Right atrium auricular region (tissue), 2 donors: ENCODE measurements at regions not wholly inside any gene's neighbourhood (a gene's known extent, or its start where the extent isn't known, plus 50 kb on each side); places are given as distances from the start of the nearest gene placed in this dataset.

Experiments used
- DNase-seq: peaks from one replicate; pipeline ENCODE4 v3.0.0-alpha.2; 2019; ENCODE audit warnings: low spot score
- H3K27ac ChIP-seq, 2 donors: fragments of 200-600 bp; sonication (generic); 1 replicate in 1 of 2; 2 replicates in 1 of 2; pipeline ENCODE4 v1.5.1; 2016 to 2019
- H3K27me3 ChIP-seq, 2 donors: fragments of 200-600 bp; sonication (generic); one replicate each; pipeline versions ENCODE4 v1.5.1 to v1.6.0; 2017 to 2019
- H3K36me3 ChIP-seq: fragments of 200-600 bp; sonication (generic); one replicate; pipeline ENCODE4 v1.5.1; 2016
- H3K4me1 ChIP-seq, 2 donors: fragments of 200-600 bp; sonication (generic); one replicate each; pipeline versions ENCODE4 v1.5.1 to v1.6.0; 2017 to 2019
- H3K4me3 ChIP-seq, 2 donors: fragments of 200-600 bp; sonication (generic); 1 replicate in 1 of 2; 2 replicates in 1 of 2; pipeline ENCODE4 v1.5.1; 2017 to 2019; ENCODE audit warnings: mild to moderate bottlenecking in 1 of 2, moderate library complexity in 1 of 2
- H3K9me3 ChIP-seq, 2 donors: fragments of 200-600 bp; sonication (generic); one replicate each; pipeline ENCODE4 v1.5.1; 2019
- CTCF ChIP-seq, 2 donors: fragments of 200-600 bp; sonication (generic); IDR thresholded peaks; one replicate each; pipeline ENCODE4 v1.5.1; 2019; ENCODE audit warnings: antibody characterized with exemption in 2 of 2

- no peaks in the 10 kb centered on the region for H3K27me3 ChIP-seq
- no peak for DNase-seq
- no peaks in the 10 kb centered on the region for H3K9me3 ChIP-seq
- no peaks in the 10 kb centered on the region for H3K4me1 ChIP-seq
- no peaks in the 10 kb centered on the region for H3K36me3 ChIP-seq
- H3K27ac ChIP-seq: no peak overlapping the region
- H3K4me3 ChIP-seq: no peak overlapping the region
- no peak for TF ChIP-seq CTCF (IDR thresholded peaks at IDR 0.05)
These were observed 374.4 kb upstream of the CCNH start for GRCh38 chr5:87787086-87787485.

- DNase-seq: no peak
- Histone ChIP-seq H3K27me3 (no peaks in the 10 kb centered on the region), H3K4me1 (no peaks in the 10 kb centered on the region), H3K36me3 (no peaks in the 10 kb centered on the region), H3K4me3 (no peak overlapping the region), H3K27ac (no peak overlapping the region), H3K9me3 (no peaks in the 10 kb centered on the region)
- TF ChIP-seq CTCF (IDR thresholded peaks at IDR 0.05): no peak
These were observed 373.7 kb upstream of the CCNH start for GRCh38 chr5:87786471-87786870.

GRCh38 chr5:87785554-87786335, 373.0 kb upstream of the CCNH start:
- no peak for TF ChIP-seq CTCF (IDR thresholded peaks at IDR 0.05)
- H3K4me3 ChIP-seq: no peak overlapping the region
- no peaks in the 10 kb centered on the region for H3K27me3 ChIP-seq
- H3K27ac ChIP-seq: no peak overlapping the region
- no peaks in the 10 kb centered on the region for H3K4me1 ChIP-seq
- DNase-seq: no peak
- no peaks in the 10 kb centered on the region for H3K9me3 ChIP-seq
- no peaks in the 10 kb centered on the region for H3K36me3 ChIP-seq

- Histone ChIP-seq H3K36me3 (no peaks in the 10 kb centered on the region), H3K9me3 (no peaks in the 10 kb centered on the region), H3K27me3 (no peaks in the 10 kb centered on the region), H3K4me3 (no peak overlapping the region), H3K4me1 (no peaks in the 10 kb centered on the region), H3K27ac (no peak overlapping the region)
- DNase-seq: no peak
- TF ChIP-seq CTCF (IDR thresholded peaks at IDR 0.05): no peak
These were observed 372.3 kb upstream of the CCNH start for GRCh38 chr5:87784879-87785495.

- Histone ChIP-seq H3K27ac (no peak overlapping the region), H3K9me3 (no peaks in the 10 kb centered on the region), H3K36me3 (no peaks in the 10 kb centered on the region), H3K4me3 (no peak overlapping the region), H3K4me1 (no peaks in the 10 kb centered on the region), H3K27me3 (no peaks in the 10 kb centered on the region)
- no peak for DNase-seq
- no peak for TF ChIP-seq CTCF (IDR thresholded peaks at IDR 0.05)
These were observed 371.6 kb upstream of the CCNH start for GRCh38 chr5:87784311-87784710.
